IPS-NIHi7 (cell line): ENCODE measurements at regions not wholly inside any gene's neighbourhood (a gene's known extent, or its start where the extent isn't known, plus 50 kb on each side); places are given as distances from the start of the nearest gene placed in this dataset.
"Not testable (repeated sequence)": the region's sequence is repeated elsewhere in the genome, so short reads cannot be mapped to it uniquely, and the experiment has no call there.

Source experiments
- DNase-seq: peaks from one replicate; pipeline ENCODE4 v3.0.0; 2012; ENCODE audit warnings: mixed read lengths; ENCODE audit errors: extremely low spot score

- DNase-seq: peak; percentile 50
Measured at GRCh38 chr12:5096241-5096924, 52.7 kb downstream of the KCNA5 start.

- DNase-seq: no peak
Measured at GRCh38 chr12:5097786-5098185, 54.1 kb downstream of the KCNA5 start.

GRCh38 chr12:5099136-5099535, 55.5 kb downstream of the KCNA5 start:
- DNase-seq: no peak

- DNase-seq: no peak
Measured at GRCh38 chr12:5099591-5099990, 55.9 kb downstream of the KCNA5 start.

- no peak for DNase-seq
Measured at GRCh38 chr12:5101686-5102085, 58.0 kb downstream of the KCNA5 start.

GRCh38 chr12:5102261-5102789, 58.6 kb downstream of the KCNA5 start:
- DNase-seq: no peak

- DNase-seq: no peak
Measured at GRCh38 chr12:5102806-5103205, 59.1 kb downstream of the KCNA5 start.

GRCh38 chr12:5110345-5110744, 66.7 kb downstream of the KCNA5 start:
- DNase-seq: no peak

- no peak for DNase-seq
Measured at GRCh38 chr12:5114436-5114835, 70.8 kb downstream of the KCNA5 start.

- not testable (repeated sequence) for DNase-seq
Measured at GRCh38 chr12:5121784-5122183, 78.1 kb downstream of the KCNA5 start.

GRCh38 chr12:5122256-5122831, 78.7 kb downstream of the KCNA5 start:
- not testable (repeated sequence) for DNase-seq

GRCh38 chr12:5123921-5124320, 80.2 kb downstream of the KCNA5 start:
- no peak for DNase-seq

- no peak for DNase-seq
Measured at GRCh38 chr12:5124401-5124800, 80.7 kb downstream of the KCNA5 start.

- no peak for DNase-seq
Measured at GRCh38 chr12:5134861-5135525, 91.3 kb downstream of the KCNA5 start.

- no peak for DNase-seq
Measured at GRCh38 chr12:5138256-5138655, 94.6 kb downstream of the KCNA5 start.

GRCh38 chr12:5138845-5139244, 95.2 kb downstream of the KCNA5 start:
- DNase-seq: no peak

GRCh38 chr12:5139751-5140150, 96.1 kb downstream of the KCNA5 start:
- no peak for DNase-seq

GRCh38 chr12:5140190-5140589, 96.5 kb downstream of the KCNA5 start:
- no peak for DNase-seq

GRCh38 chr12:5148880-5149279, 105.2 kb downstream of the KCNA5 start:
- no peak for DNase-seq

- DNase-seq: peak; percentile 80
Measured at GRCh38 chr12:5154091-5154490, 110.4 kb downstream of the KCNA5 start.

GRCh38 chr12:5155866-5156265, 112.2 kb downstream of the KCNA5 start:
- no peak for DNase-seq

- DNase-seq: no peak
Measured at GRCh38 chr12:5160827-5161226, 117.1 kb downstream of the KCNA5 start.

- DNase-seq: no peak
Measured at GRCh38 chr12:5163661-5164060, 120.0 kb downstream of the KCNA5 start.
